Myocyte (in vitro differentiated cells): ENCODE measurements at regions not wholly inside any gene's neighbourhood (a gene's known extent, or its start where the extent isn't known, plus 50 kb on each side); places are given as distances from the start of the nearest gene placed in this dataset.
A peak's percentile ranks its signal among the peaks of the same experiment; 100 is the strongest.

Experiments
- DNase-seq: peaks from one replicate; pipeline ENCODE4 v3.0.0-alpha.2; 2012; ENCODE audit warnings: low read depth

DNA sequence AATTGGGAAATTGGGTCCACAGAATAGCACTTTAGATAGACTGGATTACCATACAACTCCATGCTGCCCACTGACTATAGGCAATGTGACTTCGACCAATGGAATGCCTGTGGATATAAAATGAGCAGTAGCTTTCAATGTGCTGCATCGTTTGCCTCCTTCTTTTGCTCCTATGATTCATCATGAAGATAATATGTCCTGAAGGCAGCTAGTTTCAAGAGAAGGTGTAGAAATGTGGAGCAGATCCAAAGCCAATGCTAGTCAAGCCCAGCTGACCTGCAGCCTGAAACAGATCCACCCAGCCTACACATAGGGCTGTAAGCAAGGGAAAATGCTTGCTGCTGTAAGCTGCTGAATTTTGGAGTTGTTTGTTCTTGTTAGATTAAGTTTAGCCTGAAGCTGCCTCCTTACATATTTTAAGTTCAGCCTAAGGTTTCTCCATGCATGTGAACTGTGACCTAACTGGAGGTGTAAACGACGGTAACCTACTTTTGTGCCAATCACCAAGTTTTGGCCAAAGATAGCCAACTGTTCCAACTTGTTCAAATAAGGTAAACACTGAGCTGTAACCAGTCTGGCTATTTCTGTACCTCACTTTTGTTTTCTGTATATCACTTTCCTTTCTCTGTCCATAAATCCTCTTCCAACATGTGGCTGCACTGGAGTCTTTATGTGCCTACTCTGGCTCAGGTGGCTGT is 169.1 kb upstream of the AVPR1A start:
- no peak for DNase-seq

DNA sequence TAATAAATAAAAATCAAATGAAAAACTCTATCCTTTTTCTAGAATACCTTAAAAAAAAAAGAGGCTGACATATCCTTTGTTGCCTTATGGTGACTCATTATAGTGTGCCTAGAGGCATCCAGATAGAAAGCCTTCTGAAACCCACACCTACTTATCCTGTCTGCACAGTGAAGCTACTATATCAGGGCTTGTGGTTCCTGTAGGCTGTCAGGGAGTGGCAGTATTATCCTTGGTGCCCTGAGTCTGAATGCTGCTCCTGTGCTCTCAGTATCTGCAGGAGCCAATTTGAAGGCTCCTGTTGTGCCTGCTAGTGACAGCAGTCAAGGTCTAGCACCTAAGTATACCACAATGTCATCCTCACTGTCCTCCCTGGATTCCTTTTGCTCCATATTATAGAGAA is 168.4 kb upstream of the AVPR1A start:
- no peak for DNase-seq

DNA sequence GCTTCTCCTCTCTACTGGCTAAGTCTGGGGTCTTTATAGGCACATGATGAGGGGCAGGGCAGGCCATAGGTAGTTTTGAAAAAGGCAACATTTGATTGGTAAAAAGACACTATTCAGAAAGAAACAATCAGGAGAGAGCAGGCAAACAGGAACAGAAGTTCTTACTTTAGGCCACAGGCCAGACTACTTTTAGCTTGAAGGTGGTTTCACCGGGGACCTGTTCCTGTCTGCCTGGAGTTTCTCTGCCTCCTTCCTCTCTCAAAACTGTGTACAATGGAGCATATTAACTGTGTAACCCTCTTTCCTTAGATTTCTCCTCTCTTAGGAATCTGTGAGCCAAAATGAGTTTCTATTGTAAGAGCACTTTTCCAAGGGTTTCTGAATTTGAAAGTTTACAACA is 167.9 kb upstream of the AVPR1A start:
- no peak for DNase-seq

GRCh38 chr12:63318313-63318712 is 167.3 kb upstream of the AVPR1A start:
- DNase-seq = no peak

DNA sequence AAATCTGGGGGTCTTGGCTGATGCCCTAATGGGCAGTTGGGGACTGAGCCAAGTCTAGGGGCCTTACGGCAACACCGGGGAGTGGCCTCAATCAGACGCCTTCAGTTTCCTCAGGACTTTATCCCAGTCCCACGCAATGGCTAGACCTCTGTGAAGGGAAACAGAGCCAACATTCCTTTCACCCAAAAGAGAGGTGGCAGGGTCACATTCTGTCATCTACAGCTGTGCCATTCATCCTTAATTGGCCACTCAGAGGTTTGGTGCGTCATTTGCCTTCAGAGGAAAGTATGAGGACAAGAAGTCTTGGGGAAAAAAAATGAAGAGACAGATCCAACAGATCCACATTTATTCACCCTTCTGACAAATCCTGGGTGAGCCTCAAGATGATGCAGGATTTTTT is 166.9 kb upstream of the AVPR1A start:
- DNase-seq = no peak

DNA sequence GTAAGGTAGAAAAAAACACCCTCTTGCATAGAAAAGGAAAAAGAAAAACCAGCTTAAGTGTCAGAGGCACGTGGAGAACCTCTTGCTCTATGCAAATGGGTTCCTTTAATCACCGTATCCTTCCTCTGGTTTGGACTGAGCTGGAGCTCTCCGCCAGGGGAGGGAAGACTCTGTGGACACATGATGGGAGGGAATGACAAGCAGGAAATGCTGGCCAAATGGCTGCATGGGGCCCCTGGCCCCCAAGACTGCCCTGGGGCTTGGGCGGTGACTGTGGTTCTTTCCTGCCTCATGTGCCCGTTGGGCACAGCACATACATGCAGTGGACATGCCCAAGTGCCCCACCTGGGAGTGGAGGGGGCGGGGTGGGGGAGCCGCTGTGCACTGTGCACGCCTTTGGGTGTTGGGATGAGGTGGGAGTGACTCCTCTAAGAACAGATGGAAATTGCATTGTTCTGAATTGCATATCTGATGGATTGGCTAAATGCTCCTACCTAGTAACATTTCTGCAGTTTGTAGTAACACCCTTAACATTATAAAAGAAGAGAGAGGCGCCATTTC is 166.4 kb upstream of the AVPR1A start:
- no peak for DNase-seq

DNA sequence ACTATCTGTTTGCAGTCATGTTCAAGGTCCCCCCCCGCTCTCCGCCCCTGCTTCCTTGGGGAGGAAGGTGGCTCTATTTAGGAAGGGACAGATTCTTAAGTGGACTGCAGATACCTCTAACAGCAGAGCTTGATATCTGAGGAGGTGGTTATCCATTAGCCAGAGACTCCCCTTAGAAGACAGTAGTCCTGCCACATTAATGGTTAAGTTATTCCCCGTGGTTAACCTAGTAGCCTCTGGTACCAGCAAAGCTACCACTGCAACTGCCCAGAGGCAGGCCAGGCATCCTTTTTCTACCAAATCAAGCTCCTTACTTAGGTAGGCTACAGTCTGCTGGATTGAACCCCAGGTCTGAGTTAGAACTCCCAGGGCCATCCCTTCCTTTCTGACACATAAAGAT is 162.1 kb upstream of the AVPR1A start:
- no peak for DNase-seq

DNA sequence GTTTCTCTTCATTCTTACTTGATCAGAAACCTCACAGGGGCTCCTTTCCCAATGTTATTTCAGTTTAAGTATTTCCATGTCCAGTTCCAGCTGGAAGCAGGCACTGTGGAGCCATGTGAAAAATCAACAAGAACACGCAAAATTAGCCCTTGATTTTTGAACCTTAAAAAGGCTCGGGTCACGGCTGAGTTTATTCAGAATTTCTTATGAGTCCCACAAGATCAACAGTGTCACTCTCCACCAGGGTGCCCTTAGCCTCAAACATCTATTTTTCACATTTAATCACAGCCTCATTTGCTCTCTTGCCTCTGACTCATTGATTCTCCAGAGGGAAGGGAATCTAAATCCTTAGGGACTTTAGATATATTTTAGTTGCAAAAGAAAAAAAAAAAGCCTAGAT is 157.7 kb upstream of the AVPR1A start:
- DNase-seq = no peak

GRCh38 chr12:63307849-63308248 is 156.8 kb upstream of the AVPR1A start:
- DNase-seq = no peak

- no peak for DNase-seq
Measured at GRCh38 chr12:63305901-63306875, 155.2 kb upstream of the AVPR1A start.

DNA sequence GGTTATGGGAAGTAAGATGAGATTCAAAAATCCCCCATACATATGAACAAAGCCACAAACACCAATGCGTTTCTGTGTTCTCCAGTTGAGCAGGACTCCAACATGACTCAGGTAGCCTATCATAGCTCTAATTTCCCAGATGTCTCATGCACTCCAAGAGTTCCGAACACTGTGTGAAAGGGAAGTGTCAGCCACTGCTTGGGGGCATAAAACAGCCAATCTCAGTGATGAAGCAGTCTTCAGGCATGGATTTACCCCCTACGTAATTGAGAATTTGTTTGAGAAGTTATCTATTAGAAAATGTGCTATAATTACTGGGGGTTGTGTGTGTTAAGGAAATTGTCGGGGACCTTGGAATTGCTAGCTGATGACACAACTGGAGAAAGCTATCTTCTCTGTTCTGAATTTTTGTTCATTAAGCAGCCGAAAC is 153.9 kb upstream of the AVPR1A start:
- no peak for DNase-seq

- no peak for DNase-seq
Measured at GRCh38 chr12:63302941-63303536, 152.0 kb upstream of the AVPR1A start.

GRCh38 chr12:63302269-63302940 is 151.4 kb upstream of the AVPR1A start:
- no peak for DNase-seq

DNA sequence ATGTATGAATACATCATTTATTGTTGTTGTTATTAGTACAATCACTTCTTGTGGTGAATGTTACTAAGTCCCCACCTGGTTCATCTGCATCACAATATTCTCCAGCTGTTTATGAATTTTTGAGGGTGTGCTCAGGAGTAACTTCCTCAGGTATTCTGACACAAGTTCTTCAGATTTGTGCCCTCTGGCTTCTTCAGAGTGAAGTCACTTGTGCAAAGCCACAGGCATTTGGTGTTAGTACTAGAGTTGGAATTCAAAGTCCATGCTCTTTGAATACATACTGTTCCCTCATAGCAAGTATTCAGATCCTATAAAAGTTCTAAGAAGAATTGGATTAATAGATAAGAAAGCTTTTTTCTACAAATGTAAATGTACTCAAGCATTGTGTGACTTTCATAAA is 150.3 kb upstream of the AVPR1A start:
- DNase-seq = no peak

- DNase-seq = no peak
Measured at GRCh38 chr12:63298386-63298930, 147.5 kb upstream of the AVPR1A start.

- peak; percentile 43 for DNase-seq
Measured at GRCh38 chr12:63294327-63294632, 143.3 kb upstream of the AVPR1A start.

- no peak for DNase-seq
Measured at GRCh38 chr12:63292471-63293221, 141.6 kb upstream of the AVPR1A start.

DNA sequence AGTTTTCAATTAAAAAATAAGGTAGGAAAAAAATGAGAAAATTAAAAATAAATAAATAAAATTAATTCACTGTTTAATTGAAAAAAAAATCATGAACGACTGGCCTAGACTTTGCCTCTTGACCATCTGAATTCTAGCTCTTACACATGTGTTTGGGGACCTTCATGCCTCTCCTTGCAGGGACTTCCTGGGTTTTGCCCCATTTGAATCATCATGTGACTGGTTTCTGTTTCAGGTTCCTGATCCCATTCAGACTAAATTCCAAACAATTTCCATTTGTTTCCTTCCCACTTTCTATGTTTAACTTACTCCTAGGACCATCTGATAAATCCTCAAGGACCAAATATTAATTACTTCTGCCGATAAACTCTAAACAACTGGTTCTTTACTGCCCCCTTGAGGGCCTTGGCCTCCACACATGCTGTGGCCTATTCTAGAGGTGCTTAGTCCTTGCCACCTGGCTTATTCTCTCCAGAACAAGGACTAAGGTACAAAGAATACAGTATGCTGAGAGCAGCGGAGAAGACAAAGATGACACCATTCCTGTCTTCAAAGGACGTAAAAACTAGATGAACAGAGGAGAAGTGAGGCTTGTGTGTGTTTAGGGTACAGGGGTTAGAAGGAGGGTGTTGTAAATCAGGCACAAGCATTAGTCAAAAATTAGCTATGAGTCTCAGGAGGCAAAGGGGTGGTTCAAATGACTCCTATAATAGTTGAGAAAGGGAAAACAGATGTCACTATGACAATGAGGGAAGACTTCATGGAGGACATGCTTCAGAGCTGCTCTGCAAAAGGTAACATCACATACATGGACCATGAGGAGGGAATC is 125.8 kb upstream of the AVPR1A start:
- peak; percentile 54 for DNase-seq

DNA sequence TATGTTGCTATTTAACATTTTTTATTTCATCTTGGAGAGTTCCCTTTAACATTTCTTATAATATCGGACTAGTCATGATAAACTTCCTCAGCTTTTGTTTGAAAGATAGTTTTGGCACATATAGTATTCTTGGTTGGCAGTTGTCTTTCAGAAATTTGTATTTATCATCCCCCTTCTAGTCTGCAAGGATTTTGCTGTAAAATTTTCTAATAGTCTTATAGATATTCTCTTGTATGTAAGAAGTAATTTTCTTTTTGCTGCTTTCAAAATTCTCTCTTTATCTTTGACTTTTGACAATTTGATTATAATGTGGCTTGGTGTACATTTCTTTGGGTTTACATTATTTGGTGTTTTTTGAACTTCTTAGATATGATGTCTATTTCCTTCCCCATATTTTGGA is 116.0 kb upstream of the AVPR1A start:
- DNase-seq = no peak
